Lung (tissue), 11 donors: ENCODE measurements at regions not wholly inside any gene's neighbourhood (a gene's known extent, or its start where the extent isn't known, plus 50 kb on each side); places are given as distances from the start of the nearest gene placed in this dataset.
A peak's percentile ranks its signal among the peaks of the same experiment; 100 is the strongest.

ENCODE experiments used
- ATAC-seq: fragments of 200-7000 bp; cut with Tn5 transposase; one replicate; pipeline ENCODE4 v1.9.1; 2020; ENCODE audit warnings: moderate number of reproducible peaks; ENCODE audit not compliant: insufficient read depth, low FRiP score
- DNase-seq, 3 donors: peaks; one replicate each; pipeline ENCODE4 v3.0.0-alpha.2; 2013 to 2017
- H3K27ac ChIP-seq, 2 donors: one replicate each; pipeline ENCODE4 v1.5.1; 2013; ENCODE audit warnings: mild to moderate bottlenecking in 2 of 2, moderate library complexity in 2 of 2, control low read depth in 1 of 2, inconsistent platforms in 1 of 2, low read depth in 1 of 2, low read length in 1 of 2
- H3K27me3 ChIP-seq, 3 donors: one replicate each; pipeline ENCODE4 v1.5.1; 2013; ENCODE audit warnings: low read length in 2 of 3; ENCODE audit not compliant: control insufficient read depth in 3 of 3, insufficient read depth in 3 of 3
- H3K36me3 ChIP-seq, 4 donors: one replicate each; pipeline ENCODE4 v1.5.1; 2013; ENCODE audit warnings: low read length in 4 of 4, mild to moderate bottlenecking in 1 of 4, moderate library complexity in 1 of 4; ENCODE audit not compliant: control insufficient read depth in 4 of 4, insufficient read depth in 4 of 4
- H3K4me1 ChIP-seq, 5 donors: one replicate each; pipeline ENCODE4 v1.5.1; 2013; ENCODE audit warnings: low read length in 5 of 5, mild to moderate bottlenecking in 2 of 5, moderate library complexity in 1 of 5; ENCODE audit not compliant: control insufficient read depth in 5 of 5, insufficient read depth in 5 of 5
- H3K4me3 ChIP-seq: one replicate; pipeline ENCODE4 v1.5.1; 2013; ENCODE audit warnings: mild to moderate bottlenecking, control low read depth, moderate library complexity
- H3K9ac ChIP-seq, 2 donors: one replicate each; pipeline ENCODE4 v1.5.1; 2013; ENCODE audit warnings: low read length in 2 of 2, control low read depth in 1 of 2; ENCODE audit not compliant: insufficient read depth in 1 of 2
- H3K9me3 ChIP-seq, 4 donors: one replicate each; pipeline ENCODE4 v1.5.1; 2013; ENCODE audit warnings: low read length in 3 of 4, mild to moderate bottlenecking in 1 of 4, moderate library complexity in 1 of 4; ENCODE audit not compliant: control insufficient read depth in 4 of 4, insufficient read depth in 3 of 4
- CTCF ChIP-seq: IDR thresholded peaks from 2 replicates; pipeline ENCODE4 v1.5.1; 2012; ENCODE audit warnings: mild to moderate bottlenecking; ENCODE audit errors: control extremely low read depth, extremely low read depth
- WGBS, 2 donors: extraction: QIAGEN DNeasy Blood & Tissue Kit; methylation state at CpG; one replicate each; pipeline ENCODE4 v1.1.7; 2013; 5-methylcytosine and 5-hydroxymethylcytosine counted together
- donor health status: control.
- donor health status: control.
- donor health status: Bipolar disorder and iron deficiency.
- donor health status: healthy.
- donor health status: DM: yes; HTN: yes; CAD: no.

DNA sequence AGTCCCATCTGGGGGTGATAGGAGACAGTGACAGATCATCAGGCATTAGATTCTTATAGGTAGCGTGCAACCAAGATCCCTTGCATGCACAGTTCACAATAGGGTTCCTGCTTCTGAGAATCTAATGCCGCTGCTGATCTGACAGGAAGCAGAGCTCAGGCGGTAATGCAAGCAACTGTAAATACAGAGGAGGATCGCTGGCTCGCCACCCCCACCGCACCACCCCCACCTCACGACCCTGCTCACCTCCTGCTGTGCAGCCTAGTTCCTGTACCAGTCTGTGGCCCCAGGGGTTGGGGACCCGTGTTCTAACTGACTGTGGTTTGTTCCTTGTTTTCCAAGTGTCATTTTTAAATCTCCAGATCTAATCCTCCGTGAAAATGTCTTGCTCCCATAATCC is 89.0 kb upstream of the MAPK10 start:
- H3K4me3 ChIP-seq: no peak overlapping the region
- H3K9me3 ChIP-seq: peaks cover 0 to 3% (median 0%) of the 10 kb centered on the region in 4 donors
- H3K36me3 ChIP-seq: no peaks in the 10 kb centered on the region
- no peak overlapping the region for H3K27ac ChIP-seq
- no peak overlapping the region for H3K9ac ChIP-seq
- WGBS, 2 donors: 49 to 66% methylated on average over 9 of the region's 9 CpGs
- no peaks in the 10 kb centered on the region for H3K27me3 ChIP-seq
- no peak for TF ChIP-seq CTCF
- peaks cover 0 to 9% (median 2%) of the 10 kb centered on the region in 5 donors for H3K4me1 ChIP-seq
- DNase-seq (peak in 1 of 3 donors; percentile 8), ATAC-seq (no peak)

DNA sequence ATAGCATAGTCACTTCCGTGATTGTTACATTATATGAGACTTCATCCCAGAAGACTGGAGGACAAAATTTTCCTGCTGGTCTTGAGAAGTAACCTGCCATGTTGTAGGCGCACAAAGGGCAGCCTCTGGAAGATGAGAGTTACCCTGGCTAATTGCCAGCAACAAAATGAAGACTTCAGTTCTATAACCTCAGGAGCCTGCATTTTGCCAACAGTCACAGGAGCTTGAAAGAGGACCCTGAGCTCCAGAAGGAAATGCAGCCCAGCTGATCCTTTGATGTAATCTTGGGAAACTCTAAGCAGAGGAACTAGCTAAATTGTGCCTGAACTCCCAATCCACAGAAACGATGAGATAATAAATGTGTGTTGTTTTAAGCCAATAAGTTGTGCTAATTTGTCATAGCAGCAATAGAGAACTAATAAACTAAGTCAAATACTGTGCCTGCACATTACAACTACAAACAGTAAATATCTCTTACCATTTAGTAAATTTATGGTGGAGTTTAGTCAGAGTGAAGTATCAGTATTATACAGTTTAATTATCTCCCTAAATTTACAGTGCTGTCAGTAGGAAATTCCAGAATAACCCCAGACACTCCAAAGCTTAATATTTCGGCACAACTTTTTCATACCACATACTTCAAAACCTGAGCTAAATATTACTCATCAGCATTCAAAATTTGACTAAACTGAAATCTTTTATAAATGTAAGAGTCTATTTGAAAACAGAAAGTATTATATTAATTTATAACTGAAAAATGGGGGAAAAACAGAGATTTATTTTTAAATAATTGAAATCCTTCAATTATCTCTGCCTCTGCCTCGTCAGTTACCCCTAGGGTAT is 90.1 kb upstream of the MAPK10 start:
- Histone ChIP-seq H3K9ac (no peak overlapping the region), H3K27me3 (no peaks in the 10 kb centered on the region), H3K4me3 (no peak overlapping the region), H3K9me3 (peaks cover 0 to 3% (median under 1%) of the 10 kb centered on the region in 4 donors), H3K4me1 (peaks cover 0 to 9% (median 2%) of the 10 kb centered on the region in 5 donors), H3K27ac (no peak overlapping the region), H3K36me3 (no peaks in the 10 kb centered on the region)
- ATAC-seq (no peak), DNase-seq (peak in 1 of 3 donors; percentile 11)
- 77% methylated on average over 5 of the region's 5 CpGs for WGBS, 2 donors
- TF ChIP-seq CTCF: no peak

- 87 to 90% methylated on average over 3 of the region's 3 CpGs for WGBS, 2 donors
- Histone ChIP-seq H3K4me1 (peaks cover 0 to 9% (median 2%) of the 10 kb centered on the region in 5 donors), H3K9me3 (peaks cover 0 to 3% (median 1%) of the 10 kb centered on the region in 4 donors), H3K4me3 (no peak overlapping the region), H3K9ac (no peak overlapping the region), H3K27me3 (no peaks in the 10 kb centered on the region), H3K27ac (no peak overlapping the region), H3K36me3 (no peaks in the 10 kb centered on the region)
- DNase-seq: no peak
- no peak for ATAC-seq
- TF ChIP-seq CTCF: no peak
Measured at GRCh38 chr4:86450861-86451260, 91.0 kb upstream of the MAPK10 start.
